ENCODE measurements at regions not wholly inside any gene's neighbourhood (a gene's known extent, or its start where the extent isn't known, plus 50 kb on each side); places are given as distances from the start of the nearest gene placed in this dataset.

DNA sequence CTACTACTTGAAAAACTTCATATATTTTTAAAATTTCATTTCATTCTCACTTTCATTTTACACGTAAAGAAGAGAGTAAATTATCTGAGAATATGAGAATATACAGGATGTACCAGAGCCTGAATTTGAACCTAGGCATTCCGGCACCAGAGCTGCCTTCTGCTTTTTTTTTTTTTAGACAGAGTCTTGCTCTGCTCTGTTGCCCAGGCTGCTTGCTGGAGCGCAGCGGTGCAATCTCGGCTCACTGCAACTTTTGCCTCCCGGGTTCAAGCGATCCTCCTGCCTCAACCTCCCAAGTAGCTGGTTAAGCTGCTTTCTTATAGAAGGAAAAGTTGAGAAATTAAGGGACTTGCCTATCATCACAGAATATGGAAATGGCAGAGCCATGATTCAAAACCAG lies 540.1 kb downstream of the EBF1 start:
- TF ChIP-seq, protein P1, sequence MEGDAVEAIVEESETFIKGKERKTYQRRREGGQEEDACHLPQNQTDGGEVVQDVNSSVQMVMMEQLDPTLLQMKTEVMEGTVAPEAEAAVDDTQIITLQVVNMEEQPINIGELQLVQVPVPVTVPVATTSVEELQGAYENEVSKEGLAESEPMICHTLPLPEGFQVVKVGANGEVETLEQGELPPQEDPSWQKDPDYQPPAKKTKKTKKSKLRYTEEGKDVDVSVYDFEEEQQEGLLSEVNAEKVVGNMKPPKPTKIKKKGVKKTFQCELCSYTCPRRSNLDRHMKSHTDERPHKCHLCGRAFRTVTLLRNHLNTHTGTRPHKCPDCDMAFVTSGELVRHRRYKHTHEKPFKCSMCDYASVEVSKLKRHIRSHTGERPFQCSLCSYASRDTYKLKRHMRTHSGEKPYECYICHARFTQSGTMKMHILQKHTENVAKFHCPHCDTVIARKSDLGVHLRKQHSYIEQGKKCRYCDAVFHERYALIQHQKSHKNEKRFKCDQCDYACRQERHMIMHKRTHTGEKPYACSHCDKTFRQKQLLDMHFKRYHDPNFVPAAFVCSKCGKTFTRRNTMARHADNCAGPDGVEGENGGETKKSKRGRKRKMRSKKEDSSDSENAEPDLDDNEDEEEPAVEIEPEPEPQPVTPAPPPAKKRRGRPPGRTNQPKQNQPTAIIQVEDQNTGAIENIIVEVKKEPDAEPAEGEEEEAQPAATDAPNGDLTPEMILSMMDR (IDR thresholded peaks at IDR 0.05): no peak
- no peak for TF ChIP-seq POLR2A (IDR thresholded peaks at IDR 0.05)
